SJSA1 (cell line): ENCODE measurements at regions not wholly inside any gene's neighbourhood (a gene's known extent, or its start where the extent isn't known, plus 50 kb on each side); places are given as distances from the start of the nearest gene placed in this dataset.

Experiments
- DNase-seq, 2 experiments: peaks; one replicate each; pipeline ENCODE4 v3.0.0-alpha.2; 2015 to 2020; ENCODE audit warnings: low spot score in 2 of 2, low read depth in 1 of 2
- H3K27ac ChIP-seq: fragments of 250-450 bp; sonication (Bioruptor Pico); 2 replicates; pipeline ENCODE4 v1.5.1; 2020; ENCODE audit warnings: mild to moderate bottlenecking, moderate library complexity
- H3K27me3 ChIP-seq: fragments of 250-450 bp; sonication (Bioruptor Pico); replicated peaks from 2 replicates; pipeline ENCODE4 v1.5.1; 2020; ENCODE audit warnings: mild to moderate bottlenecking, moderate library complexity
- H3K36me3 ChIP-seq: fragments of 250-450 bp; sonication (Bioruptor Pico); 2 replicates; pipeline ENCODE4 v1.5.1; 2020; ENCODE audit warnings: mild to moderate bottlenecking
- H3K4me1 ChIP-seq: fragments of 250-450 bp; sonication (Bioruptor Pico); replicated peaks from 2 replicates; pipeline ENCODE4 v1.6.1; 2021; ENCODE audit warnings: mild to moderate bottlenecking
- H3K4me3 ChIP-seq: fragments of 250-450 bp; sonication (Bioruptor Pico); 2 replicates; pipeline ENCODE4 v1.5.1; 2020; ENCODE audit warnings: mild to moderate bottlenecking
- H3K9me3 ChIP-seq: fragments of 250-450 bp; sonication (Bioruptor Pico); replicated peaks from 2 replicates; pipeline ENCODE4 v1.5.1; 2020; ENCODE audit warnings: mild to moderate bottlenecking

DNA sequence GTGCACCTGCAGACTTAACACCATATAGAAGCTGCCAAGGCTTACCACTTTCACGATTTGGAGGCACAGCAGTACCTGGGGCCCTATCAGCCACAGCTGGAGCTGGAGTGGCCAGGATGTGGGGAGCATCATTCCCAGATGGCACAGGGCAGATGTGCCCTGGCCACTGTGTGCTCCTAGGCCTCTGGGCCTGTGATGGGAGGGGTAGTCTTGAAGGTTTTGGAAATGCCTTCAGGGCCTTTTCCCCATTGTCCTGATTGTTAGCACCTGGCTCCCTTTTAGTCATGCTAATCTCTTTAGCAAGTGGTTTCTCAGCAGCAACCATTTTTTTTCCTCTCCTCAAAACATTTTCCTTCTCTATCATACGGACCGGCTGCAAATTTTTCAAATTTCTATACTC, 490.2 kb downstream of the RAB28 start:
- no peaks in the 10 kb centered on the region for H3K27me3 ChIP-seq
- no peak for DNase-seq
- H3K4me1 ChIP-seq: no peaks in the 10 kb centered on the region
- H3K9me3 ChIP-seq: peaks cover 4% of the 10 kb centered on the region; the same call in 1 of the 2 replicates
- H3K4me3 ChIP-seq: no peak overlapping the region
- H3K27ac ChIP-seq: no peak overlapping the region
- no peaks in the 10 kb centered on the region for H3K36me3 ChIP-seq

DNA sequence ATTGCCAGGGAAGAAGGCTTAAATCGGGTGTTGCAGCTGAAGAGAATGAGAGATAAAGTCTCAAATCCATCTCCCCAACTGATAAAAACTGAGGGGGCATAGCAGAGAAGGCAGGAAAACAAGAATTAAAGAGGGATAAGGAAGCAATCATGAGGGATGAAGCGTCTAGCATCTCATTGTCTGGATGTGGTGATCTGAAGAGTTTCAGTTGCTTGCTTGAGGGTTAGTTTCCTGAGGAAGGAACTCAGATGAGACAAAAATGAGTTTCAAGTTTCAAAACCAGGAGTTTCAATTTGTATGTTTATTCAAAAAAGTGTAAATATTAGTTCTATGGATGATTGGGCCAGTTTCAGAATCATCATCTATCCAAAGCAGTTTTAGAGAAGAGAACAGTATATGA, 496.9 kb downstream of the RAB28 start:
- Histone ChIP-seq H3K4me3 (no peak overlapping the region), H3K36me3 (no peaks in the 10 kb centered on the region), H3K27me3 (no peaks in the 10 kb centered on the region), H3K4me1 (no peaks in the 10 kb centered on the region), H3K27ac (no peak overlapping the region), H3K9me3 (0 out of 2 replicates have a peak, but pooled peaks cover 8% of the 10 kb centered on the region)
- DNase-seq: no peak

DNA sequence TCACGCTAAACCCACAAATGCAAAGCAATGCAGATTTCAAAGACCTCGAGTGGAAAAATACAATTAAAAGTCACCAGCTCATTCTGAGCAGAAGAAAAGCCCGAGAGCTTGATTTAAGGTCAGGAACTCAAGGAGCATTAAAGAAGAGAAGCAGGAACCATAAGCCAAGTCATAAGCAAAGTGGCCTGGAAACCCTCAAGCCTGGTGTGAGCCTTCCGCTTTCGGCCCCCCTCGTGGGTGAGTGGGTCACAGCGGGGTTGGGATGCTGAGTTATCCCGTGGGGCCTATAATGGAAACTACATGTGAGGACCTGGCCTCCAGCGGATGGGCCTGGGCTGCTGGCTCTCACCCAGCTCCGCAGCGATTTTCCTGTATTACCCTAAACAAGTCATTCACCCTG, 504.3 kb downstream of the RAB28 start:
- Histone ChIP-seq H3K4me1 (no peaks in the 10 kb centered on the region), H3K36me3 (no peaks in the 10 kb centered on the region), H3K9me3 (0 out of 2 replicates have a peak, but pooled peaks cover 12% of the 10 kb centered on the region), H3K4me3 (no peak overlapping the region), H3K27me3 (no peaks in the 10 kb centered on the region), H3K27ac (no peak overlapping the region)
- DNase-seq: no peak

DNA sequence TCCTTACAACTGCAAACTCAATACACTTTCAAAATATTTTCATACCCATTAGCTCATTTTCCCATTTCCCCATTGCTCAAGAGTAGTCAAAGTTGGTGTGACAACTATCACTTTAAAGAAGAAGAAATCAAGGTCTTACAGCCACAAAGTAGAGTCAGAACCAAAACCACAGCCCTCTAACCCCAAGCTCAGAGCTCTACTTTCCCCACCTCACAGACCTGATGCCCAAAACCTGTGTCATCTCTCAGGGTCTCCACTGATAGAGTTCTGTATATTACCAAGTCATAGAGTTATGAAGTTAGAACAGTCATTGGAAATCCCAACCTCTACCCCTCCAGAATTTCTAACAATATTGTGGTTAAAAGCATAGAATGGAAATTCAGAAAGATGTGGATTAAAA, 505.8 kb downstream of the RAB28 start:
- H3K9me3 ChIP-seq: 0 out of 2 replicates have a peak, but pooled peaks cover 10% of the 10 kb centered on the region
- H3K36me3 ChIP-seq: no peaks in the 10 kb centered on the region
- no peak overlapping the region for H3K27ac ChIP-seq
- no peak for DNase-seq
- no peak overlapping the region for H3K4me3 ChIP-seq
- H3K4me1 ChIP-seq: no peaks in the 10 kb centered on the region
- no peaks in the 10 kb centered on the region for H3K27me3 ChIP-seq

DNA sequence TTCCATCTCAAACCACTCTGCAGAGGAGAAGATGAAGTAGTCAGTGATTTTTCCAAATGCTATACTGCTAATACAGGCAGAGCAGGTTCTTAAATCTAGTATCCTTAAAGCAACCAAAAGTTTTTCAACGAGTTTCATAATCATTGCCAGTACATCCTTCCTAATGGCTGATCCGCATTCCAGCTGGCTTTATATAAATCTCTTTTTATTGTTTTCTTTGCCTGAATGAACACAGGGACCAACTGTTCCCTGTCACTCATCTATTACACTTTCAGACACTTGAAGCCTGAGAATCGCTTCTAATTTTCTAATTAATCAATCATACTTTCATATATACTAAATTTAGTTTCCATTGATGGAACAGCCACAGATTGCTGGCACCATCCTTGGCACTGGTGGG, 508.6 kb downstream of the RAB28 start:
- DNase-seq: no peak
- Histone ChIP-seq H3K27ac (no peak overlapping the region), H3K4me3 (no peak overlapping the region), H3K9me3 (0 out of 2 replicates have a peak, but pooled peaks cover 4% of the 10 kb centered on the region), H3K27me3 (no peaks in the 10 kb centered on the region), H3K4me1 (no peaks in the 10 kb centered on the region), H3K36me3 (no peaks in the 10 kb centered on the region)

DNA sequence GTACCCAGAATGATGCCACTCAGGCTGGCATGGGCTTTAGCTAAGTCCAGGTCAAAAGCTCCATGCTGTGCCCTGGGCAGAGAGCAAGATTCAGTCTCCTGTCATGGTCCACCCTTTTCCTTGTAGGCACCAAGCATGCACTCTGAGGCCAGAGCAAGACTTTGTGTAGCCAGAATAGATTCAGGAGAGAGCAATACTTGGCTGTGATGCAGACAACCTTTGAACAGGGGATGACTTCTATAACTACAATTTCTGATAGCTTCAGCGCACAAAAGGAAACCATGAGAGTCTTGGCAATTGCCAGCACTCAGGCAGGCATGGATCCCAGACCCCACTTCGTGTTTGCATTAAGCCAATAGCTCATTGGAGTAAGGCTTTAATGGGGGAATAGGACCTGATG, 510.6 kb downstream of the RAB28 start:
- no peak overlapping the region for H3K4me3 ChIP-seq
- no peaks in the 10 kb centered on the region for H3K4me1 ChIP-seq
- H3K36me3 ChIP-seq: no peaks in the 10 kb centered on the region
- no peak overlapping the region for H3K27ac ChIP-seq
- 0 out of 2 replicates have a peak, but pooled peaks cover 4% of the 10 kb centered on the region for H3K9me3 ChIP-seq
- H3K27me3 ChIP-seq: no peaks in the 10 kb centered on the region
- no peak for DNase-seq

DNA sequence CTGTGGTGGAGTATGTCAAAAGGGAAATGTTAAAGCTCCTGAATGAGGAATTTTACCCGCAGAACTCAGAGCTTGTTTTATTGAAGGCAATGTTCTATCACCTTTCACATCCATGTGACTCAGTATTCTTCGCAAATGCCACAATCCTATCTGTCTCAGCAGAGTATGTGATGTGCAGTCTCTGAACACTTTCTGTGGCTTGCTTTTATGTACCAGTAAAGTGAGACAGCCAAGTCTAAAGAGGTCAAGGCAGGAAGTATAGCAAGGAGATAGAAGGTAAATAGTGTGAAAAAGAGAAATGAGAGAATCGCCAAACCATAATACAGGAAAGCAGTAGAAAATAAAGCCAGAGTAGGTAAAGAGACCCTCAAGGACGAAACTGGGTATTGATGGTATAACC, 515.8 kb downstream of the RAB28 start:
- DNase-seq: no peak
- Histone ChIP-seq H3K36me3 (no peaks in the 10 kb centered on the region), H3K27me3 (no peaks in the 10 kb centered on the region), H3K4me3 (no peak overlapping the region), H3K27ac (no peak overlapping the region), H3K4me1 (no peaks in the 10 kb centered on the region), H3K9me3 (no peaks in the 10 kb centered on the region)

DNA sequence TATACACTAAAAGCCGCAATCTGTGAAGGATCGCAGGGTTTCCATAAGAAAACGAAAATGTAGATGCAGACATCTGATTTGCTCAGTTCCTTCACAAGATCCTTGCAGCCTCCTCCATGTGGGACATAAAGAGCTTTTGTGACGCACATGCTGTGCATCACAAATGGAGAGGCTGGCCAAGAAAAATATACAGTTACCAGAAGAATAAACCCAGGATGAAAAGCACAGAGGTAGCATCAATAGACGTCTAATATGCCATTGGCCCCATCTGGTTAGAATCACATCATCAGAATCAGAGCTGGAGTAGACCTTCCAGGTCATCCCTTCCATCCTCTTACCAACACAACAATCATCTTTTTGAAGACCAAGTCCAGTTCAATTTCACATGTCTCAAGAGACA, 517.4 kb downstream of the RAB28 start:
- no peak overlapping the region for H3K27ac ChIP-seq
- H3K27me3 ChIP-seq: no peaks in the 10 kb centered on the region
- no peak for DNase-seq
- H3K9me3 ChIP-seq: no peaks in the 10 kb centered on the region
- H3K36me3 ChIP-seq: no peaks in the 10 kb centered on the region
- H3K4me3 ChIP-seq: no peak overlapping the region
- H3K4me1 ChIP-seq: no peaks in the 10 kb centered on the region

DNA sequence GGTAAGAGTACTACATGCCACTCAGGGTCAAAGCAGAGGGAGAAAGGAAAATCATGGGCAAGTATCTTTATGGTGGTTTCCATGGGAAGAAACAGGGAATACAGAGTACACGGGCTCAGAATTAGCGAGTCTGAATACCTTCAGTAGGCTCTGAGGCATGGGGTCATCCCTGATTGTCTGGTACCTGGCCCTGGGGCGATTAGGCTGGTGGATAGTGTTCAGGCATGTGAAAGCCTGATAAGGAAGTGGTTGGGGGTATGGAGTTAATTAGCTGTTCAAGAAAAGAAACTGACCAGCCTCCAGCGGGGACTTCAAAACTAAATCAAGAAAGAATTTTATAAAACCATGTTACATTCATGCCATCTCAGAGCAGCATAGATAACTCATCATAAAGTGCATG, 518.8 kb downstream of the RAB28 start:
- no peak for DNase-seq
- H3K27ac ChIP-seq: no peak overlapping the region
- no peaks in the 10 kb centered on the region for H3K4me1 ChIP-seq
- no peak overlapping the region for H3K4me3 ChIP-seq
- H3K27me3 ChIP-seq: no peaks in the 10 kb centered on the region
- H3K9me3 ChIP-seq: no peaks in the 10 kb centered on the region
- no peaks in the 10 kb centered on the region for H3K36me3 ChIP-seq

DNA sequence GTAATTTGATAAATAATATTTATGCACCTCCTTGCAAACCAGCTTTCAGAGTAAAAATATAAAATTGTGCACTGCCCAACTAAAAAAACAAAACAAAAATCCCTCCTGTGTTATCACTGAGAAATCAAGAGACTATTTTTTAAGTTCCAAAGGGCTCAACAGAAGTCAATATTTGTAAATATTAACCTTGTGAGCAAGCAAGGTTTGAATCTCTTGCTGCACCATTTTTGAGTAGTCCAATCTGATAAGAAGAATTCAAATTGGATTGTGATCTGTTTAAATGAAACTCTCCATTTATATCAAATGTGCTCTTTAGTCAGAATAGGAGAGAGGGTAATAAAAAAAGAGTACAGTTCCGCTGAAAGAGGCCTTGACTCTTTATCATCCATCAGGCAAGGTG, 520.2 kb downstream of the RAB28 start:
- no peaks in the 10 kb centered on the region for H3K27me3 ChIP-seq
- no peak overlapping the region for H3K4me3 ChIP-seq
- H3K27ac ChIP-seq: no peak overlapping the region
- DNase-seq: no peak
- H3K4me1 ChIP-seq: no peaks in the 10 kb centered on the region
- H3K9me3 ChIP-seq: no peaks in the 10 kb centered on the region
- H3K36me3 ChIP-seq: no peaks in the 10 kb centered on the region

DNA sequence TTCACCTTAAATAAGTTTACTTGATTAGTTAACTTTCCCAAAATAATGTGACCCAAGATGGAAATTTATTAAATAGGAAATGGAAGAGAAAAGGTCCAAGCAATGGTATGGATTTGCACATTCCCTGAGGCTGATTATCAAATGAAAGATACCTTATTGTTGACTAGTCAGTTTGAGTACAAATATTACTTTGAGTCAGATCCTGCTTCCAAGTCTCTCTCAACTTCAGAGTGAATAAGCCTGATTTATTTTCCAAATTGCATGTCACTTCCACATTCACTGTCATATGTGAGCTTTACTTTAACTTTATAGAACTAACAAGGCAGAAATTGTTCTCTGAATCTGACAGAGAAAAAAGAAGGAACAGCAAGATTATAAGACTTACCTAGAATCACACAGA, 520.8 kb downstream of the RAB28 start:
- no peaks in the 10 kb centered on the region for H3K9me3 ChIP-seq
- H3K36me3 ChIP-seq: no peaks in the 10 kb centered on the region
- no peaks in the 10 kb centered on the region for H3K4me1 ChIP-seq
- H3K27ac ChIP-seq: no peak overlapping the region
- no peak for DNase-seq
- H3K4me3 ChIP-seq: no peak overlapping the region
- no peaks in the 10 kb centered on the region for H3K27me3 ChIP-seq

DNA sequence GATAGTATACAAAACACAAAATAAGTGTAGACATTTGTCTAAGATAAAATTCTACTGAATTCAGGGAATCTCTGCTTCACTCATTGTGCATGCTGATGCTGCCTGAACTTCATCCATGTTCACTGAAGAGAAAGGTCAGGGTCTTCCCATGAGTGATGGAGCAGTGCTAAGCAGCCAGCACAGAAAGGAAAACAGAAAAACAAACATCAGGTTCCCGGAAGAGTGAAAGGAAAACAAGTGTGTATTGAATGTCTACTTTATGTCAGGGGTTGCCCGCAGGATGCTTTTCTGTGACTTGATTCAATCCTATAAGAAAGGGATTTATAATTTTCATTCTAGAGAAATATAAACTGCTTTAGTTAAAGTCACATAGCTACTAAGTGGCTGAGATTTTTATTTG, 522.4 kb downstream of the RAB28 start:
- no peak overlapping the region for H3K4me3 ChIP-seq
- H3K9me3 ChIP-seq: no peaks in the 10 kb centered on the region
- H3K36me3 ChIP-seq: no peaks in the 10 kb centered on the region
- no peaks in the 10 kb centered on the region for H3K4me1 ChIP-seq
- DNase-seq: no peak
- H3K27me3 ChIP-seq: no peaks in the 10 kb centered on the region
- H3K27ac ChIP-seq: no peak overlapping the region

DNA sequence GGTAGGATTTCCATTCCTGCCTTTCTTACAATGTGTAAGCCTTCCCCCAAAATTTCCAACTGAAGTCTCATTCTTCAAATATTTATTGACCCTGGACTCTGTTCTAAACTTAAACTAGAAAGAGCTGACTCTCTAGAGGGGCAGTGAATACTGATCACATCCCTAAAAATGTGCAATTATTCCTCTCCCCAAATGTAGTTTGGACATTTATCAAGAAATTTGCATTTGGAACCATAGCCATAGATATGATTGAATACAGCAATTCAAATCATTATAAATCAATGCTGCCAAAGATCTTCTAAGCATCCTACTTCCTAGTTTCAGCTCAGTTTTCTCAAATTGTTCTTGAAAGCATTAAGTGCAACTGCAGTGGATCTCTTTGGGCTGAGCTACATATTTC, 525.7 kb downstream of the RAB28 start:
- Histone ChIP-seq H3K27ac (no peak overlapping the region), H3K36me3 (no peaks in the 10 kb centered on the region), H3K9me3 (no peaks in the 10 kb centered on the region), H3K27me3 (no peaks in the 10 kb centered on the region), H3K4me1 (no peaks in the 10 kb centered on the region), H3K4me3 (no peak overlapping the region)
- no peak for DNase-seq

DNA sequence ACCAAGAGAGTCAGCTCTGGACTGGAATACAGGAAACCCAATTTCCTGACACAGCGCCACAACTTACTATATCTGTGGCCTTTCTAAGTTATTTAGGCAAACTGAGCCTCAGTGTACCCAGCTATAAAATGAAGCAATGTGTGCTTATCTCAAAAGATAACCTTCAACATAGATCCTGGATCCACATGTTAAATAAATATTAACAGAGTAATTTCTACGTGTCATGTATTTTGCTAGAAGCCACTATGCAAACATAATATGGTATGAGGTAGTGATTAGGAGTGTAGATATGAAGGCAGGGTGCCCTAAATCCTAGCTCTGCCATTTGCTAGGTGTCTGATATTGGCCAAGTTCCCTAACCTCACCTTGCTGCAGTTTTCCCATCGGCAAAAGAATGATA, 527.0 kb downstream of the RAB28 start:
- Histone ChIP-seq H3K27ac (no peak overlapping the region), H3K9me3 (no peaks in the 10 kb centered on the region), H3K27me3 (no peaks in the 10 kb centered on the region), H3K4me3 (no peak overlapping the region), H3K36me3 (no peaks in the 10 kb centered on the region), H3K4me1 (no peaks in the 10 kb centered on the region)
- no peak for DNase-seq

DNA sequence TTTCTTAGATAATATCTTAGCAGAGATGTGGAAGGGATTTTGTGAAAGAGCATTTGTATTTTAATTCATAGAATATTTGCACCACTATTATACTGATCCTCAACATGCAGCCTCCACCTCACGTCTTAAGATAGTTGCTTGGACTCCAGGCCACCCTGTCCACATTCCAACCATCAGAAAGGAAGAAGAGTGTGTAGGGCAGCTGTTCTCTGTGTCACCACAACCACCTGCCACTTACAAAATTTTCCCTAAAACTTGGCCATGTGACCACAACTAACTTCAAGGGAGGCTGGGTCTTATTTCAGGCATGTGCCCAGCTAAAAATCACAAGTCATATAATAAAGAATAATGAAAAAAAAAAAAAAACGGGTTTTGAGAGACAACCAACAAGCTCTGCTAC, 528.1 kb downstream of the RAB28 start:
- H3K4me1 ChIP-seq: no peaks in the 10 kb centered on the region
- no peak for DNase-seq
- H3K27ac ChIP-seq: no peak overlapping the region
- no peak overlapping the region for H3K4me3 ChIP-seq
- no peaks in the 10 kb centered on the region for H3K27me3 ChIP-seq
- H3K9me3 ChIP-seq: no peaks in the 10 kb centered on the region
- no peaks in the 10 kb centered on the region for H3K36me3 ChIP-seq
